CD4-positive, alpha-beta T cell treated with Interleukin-4 for 4 hours (primary cell): ENCODE measurements at regions not wholly inside any gene's neighbourhood (a gene's known extent, or its start where the extent isn't known, plus 50 kb on each side); places are given as distances from the start of the nearest gene placed in this dataset.

Experiments used
- DNase-seq: peaks from one replicate; pipeline ENCODE4 v3.0.0-alpha.2; 2020

DNA sequence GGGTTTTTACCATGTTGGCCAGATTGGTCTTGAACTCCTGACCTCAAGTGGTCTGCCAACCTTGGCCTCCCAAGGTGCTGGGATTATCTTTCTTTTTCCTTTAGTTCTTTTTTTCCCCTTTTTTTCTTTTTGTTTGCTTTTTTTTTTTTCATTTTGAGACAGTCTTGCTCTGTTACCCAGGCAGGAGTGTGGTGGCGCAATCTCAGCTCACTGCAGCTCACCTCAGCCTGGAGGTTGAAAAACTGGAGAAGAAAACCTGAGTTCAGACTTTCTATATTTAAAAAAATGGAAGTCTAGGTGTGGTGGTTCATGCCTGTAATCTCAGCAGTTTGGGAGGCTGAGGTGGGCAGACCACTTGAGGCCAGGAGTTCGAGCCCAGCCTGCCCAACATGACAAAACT lies 181.1 kb upstream of the HS3ST1 start:
- no peak for DNase-seq

- no peak for DNase-seq
These were observed 180.3 kb upstream of the HS3ST1 start for GRCh38 chr4:11608992-11609391.

DNA sequence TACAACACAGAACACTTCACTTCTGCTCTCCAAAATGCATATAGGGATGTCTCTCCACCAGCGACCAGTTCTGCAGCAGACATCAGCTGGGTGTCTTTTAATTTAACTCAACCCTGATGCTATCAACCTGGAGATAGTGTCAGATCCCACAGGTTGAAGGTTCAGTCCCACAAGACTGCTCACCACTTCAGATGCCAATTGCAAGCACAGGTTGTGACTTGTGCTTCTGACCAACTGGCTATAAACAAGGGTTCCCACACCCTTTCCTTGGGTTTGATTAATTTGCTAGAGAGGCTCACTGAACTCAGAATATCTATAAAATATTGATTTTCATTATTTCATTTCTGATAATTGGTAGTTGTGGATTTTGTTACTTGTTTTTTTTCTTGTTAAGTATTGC lies 177.4 kb upstream of the HS3ST1 start:
- DNase-seq: no peak

DNA sequence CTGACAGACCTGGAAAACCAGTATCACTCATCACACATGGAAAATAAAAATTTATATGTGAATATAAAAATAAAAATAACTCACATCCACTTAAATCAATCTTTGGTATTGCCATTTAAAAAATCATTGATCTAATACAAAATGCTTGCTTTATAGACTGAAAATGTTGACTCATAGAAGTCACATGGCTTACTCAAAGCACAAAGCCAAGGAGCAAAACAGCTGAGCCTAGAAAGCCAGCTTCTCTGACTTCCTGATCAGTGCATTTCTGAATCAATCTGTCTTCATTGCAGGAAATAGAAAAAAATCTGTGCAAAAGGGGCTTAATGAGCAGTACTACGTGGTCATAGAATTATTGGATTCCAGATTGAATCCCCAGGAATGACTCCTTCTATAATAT lies 176.9 kb upstream of the HS3ST1 start:
- no peak for DNase-seq

DNA sequence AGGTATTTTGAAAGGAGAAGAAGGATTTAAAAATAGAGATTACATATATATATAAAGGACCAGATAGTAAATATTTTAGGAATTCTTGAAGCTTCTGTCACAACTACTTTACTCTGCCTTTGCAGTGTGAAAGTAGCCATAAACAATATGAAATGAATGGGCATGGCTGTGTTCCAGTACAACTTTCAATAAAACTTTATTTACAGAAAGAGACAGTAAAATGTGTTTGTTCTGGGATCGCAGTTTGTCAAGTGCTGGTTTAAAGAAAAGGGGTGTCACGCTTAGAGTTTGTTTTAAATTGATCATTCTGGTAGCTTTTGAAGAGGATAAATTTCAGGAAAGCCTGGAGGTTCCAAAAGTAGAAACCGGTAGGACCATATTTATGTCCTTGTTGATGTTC lies 176.1 kb upstream of the HS3ST1 start:
- no peak for DNase-seq

DNA sequence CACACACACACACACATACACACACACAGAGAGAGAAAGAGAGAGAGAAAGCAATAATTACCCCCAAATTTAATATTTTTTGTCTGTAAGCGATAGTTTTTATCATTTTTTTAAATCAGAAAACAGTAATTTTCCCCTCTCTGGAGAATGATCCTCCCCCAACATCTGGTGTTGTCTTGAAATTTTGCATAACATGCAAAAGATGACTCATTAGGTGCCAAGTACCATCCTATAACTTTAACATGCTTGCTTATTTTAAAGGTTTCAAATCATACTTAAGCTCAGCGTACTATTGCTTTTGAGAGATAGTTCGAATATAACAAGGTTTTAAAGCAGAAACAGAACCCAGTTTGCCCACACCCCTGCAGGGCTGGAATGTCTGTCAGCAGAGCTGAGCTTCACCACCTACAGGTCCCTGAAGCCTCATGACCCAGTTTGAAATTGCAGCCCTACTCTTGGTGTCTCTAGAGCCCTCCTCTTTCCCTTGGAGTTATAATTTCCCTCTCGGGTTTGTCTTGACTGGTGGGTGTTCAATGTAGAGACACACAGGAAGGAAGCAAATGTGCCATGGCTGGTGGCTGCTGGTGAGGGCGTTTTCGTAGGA lies 175.0 kb upstream of the HS3ST1 start:
- no peak for DNase-seq

DNA sequence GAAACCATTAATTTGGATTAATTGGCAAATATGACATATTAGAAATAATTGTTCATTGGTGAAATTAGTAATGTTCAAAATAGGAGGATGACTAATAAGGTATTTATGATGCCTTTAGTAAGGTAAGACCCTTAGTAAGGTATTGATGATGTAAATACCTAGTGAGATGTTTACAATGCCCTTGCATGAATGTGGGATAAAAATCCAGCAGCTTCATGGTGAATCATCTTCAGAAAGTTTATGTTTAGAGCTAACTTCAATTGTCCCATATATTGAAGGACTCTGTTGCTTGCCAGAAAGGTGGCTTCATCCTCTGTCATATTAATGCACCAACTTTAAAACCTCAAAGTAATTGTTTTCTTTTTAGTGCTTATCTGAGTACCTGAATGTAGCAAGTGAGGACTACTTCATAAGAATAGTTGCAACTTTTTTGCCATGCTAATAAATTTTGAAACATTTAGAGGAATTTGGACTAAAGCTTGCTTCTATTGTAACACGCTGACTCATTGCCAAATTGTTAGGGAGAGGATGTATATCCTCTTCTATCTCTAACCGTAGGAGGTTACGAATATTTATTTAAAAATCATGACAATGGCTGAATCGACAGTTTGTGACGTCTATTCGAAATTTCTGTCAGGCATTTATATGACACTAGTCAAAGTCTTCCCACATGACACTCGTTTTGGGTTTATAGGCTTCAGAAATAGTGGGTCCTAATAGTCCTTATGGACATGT lies 174.1 kb upstream of the HS3ST1 start:
- no peak for DNase-seq

DNA sequence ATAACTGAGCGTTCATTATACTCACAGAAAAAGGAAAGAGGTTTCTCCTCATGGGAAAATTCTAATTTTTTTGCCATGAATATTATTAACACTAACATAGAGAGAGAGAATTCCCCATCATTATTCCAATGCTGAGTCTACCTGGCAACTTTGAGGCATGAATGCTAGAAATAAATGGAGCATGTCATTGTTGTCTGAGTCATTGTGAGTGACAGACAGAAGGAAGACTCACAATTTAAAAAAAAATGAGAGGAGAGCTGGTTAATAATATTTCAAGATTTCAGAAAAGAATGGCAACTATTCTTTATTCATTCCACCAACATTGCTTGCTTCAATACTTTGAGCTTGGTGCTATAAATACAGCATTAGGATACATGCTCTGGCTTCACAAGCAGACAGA lies 170.4 kb upstream of the HS3ST1 start:
- DNase-seq: no peak

GRCh38 chr4:11598591-11598990 lies 169.9 kb upstream of the HS3ST1 start:
- DNase-seq: no peak

DNA sequence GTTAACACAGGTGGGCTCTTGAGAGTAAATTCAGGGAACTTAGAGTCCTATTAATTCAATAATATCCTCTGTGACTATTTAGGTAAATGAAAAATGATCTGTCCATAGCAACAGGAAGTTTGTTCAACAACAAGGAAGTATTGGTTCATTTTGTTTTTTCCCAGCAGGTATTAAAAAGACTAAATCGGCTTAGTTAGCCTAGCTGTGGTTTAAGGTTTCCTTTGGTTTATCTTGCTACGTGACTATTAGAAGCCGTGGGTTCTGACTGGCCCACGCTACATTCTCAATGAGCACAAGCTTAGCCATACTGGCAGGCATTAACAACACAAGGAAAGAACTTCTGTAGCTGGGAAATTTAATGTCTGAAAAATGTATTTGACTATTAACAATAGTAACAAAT lies 168.8 kb upstream of the HS3ST1 start:
- no peak for DNase-seq

DNA sequence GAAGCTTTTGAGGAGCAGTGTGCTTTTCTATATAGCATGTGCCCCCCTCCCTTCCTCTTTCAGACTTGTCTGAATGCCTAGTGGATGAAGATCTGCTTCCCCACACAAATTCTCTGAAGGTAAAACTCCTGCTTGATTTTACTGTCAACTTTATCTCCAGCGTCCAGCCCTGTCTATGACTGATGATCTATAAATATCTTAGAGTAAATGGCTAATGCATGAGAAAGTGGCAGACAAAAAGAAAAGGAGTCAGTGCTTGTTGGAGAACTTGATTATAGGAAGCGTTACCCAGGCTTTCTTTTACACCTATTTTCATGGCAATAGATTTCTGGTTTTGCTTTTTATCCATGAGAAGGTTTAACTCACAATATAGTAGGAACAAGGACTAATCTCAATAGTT lies 168.3 kb upstream of the HS3ST1 start:
- no peak for DNase-seq

- no peak for DNase-seq
These were observed 165.0 kb upstream of the HS3ST1 start for GRCh38 chr4:11593576-11594116.

GRCh38 chr4:11592276-11592675 lies 163.6 kb upstream of the HS3ST1 start:
- no peak for DNase-seq

DNA sequence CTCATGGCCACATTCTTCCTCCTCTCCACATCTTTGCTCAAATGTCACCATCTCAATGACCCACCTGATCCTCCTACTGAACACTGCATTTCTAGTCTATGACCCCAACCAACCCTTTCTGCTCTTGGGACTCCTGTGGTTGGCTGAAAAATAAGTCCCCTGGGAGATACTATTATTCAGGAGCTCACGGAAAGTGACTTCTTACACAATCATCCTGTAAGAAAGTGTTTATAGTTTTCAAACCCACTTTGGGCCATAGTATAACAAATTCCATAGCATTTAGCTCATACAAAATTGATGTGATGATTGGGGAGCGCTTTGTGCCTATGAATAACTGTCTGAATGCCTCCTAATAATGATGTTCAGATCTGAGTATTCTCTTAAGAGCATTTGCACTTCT lies 161.4 kb upstream of the HS3ST1 start:
- DNase-seq: no peak

- no peak for DNase-seq
These were observed 161.0 kb upstream of the HS3ST1 start for GRCh38 chr4:11589676-11590075.

GRCh38 chr4:11587797-11588196 lies 159.1 kb upstream of the HS3ST1 start:
- no peak for DNase-seq

DNA sequence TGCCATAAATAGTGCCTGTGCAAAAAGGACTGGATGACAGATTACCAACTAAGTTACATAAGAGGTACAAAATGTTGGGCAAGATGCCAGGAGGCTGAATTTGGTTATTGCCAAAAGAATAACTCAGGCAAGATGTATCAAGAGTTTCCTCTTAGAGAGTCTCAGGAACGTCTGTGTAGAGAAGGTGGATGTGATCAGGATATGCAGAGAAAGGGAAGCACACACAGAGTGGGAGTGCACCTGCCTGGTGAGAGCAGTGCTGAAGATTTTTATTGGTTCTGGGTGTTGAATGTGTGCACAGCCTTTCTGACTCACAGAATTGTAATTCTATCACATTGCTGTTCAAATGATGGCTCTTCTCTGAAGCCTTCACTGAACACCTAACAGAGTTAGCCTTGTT lies 156.8 kb upstream of the HS3ST1 start:
- DNase-seq: no peak

GRCh38 chr4:11568511-11568910 lies 139.8 kb upstream of the HS3ST1 start:
- DNase-seq: no peak

- no peak for DNase-seq
These were observed 137.8 kb upstream of the HS3ST1 start for GRCh38 chr4:11566444-11567022.

GRCh38 chr4:11565899-11566298 lies 137.2 kb upstream of the HS3ST1 start:
- no peak for DNase-seq

DNA sequence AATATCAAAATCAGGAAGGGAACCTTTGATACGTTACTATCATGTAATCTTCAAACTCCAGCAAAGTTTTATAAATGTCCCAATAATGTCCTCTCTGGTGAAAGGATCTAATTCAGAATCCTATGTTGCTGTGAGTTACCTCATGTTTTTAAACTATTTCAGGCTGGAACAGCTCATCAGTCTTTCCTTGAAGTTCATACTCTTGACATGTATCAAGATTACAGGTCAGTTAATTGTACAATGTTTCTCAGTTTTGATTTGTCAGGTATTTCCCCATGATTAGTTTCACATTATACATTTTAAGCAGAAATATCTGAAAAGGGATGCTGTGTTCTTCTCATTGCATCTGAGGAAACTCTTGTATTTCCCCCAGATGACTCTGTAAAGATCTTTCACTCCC lies 136.5 kb upstream of the HS3ST1 start:
- no peak for DNase-seq

DNA sequence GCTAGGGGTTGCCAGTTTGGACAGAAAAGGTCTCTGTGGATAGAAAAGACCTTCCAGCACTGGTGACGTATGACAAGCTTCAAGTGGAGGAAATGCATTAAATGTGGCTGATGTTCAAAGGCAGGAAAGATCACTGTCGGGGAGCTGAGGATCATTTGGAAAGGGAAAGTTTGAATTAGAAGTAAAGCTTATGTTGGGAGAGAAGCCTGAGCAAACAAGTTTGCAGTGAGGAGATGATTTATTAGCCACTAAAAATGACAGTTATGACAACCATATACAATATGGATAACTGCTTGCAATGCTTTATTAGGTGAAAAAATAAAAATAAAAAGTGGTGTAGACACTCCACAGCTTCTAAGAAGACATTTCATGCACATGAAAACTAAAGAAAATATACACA lies 135.3 kb upstream of the HS3ST1 start:
- DNase-seq: no peak

DNA sequence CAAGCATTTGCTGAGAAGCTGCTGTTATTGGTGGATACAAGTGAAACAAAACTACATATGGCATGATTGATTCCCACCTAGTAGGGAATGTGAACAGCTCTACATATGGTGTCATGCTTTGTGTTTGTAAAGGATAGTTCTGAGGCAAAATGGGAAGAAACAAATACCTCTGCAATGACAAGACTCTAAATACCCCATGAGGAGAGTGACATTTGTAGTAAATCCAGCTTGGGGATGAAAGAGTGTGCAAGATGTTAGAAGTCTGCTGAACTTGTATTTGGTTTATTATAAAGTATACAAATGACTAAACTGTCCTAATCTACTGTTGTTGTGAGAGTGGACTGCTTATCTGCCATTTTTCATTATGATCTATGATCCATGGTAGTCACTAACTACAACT lies 120.8 kb upstream of the HS3ST1 start:
- no peak for DNase-seq

GRCh38 chr4:11548597-11549082 lies 119.9 kb upstream of the HS3ST1 start:
- DNase-seq: no peak
